GM18951 (cell line): ENCODE measurements at regions not wholly inside any gene's neighbourhood (a gene's known extent, or its start where the extent isn't known, plus 50 kb on each side); places are given as distances from the start of the nearest gene placed in this dataset.

Experiments
- POLR2A ChIP-seq: IDR thresholded peaks from 4 replicates; pipeline ENCODE4 v1.6.1; 2011; ENCODE audit warnings: mild to moderate bottlenecking; ENCODE audit not compliant: insufficient read length, insufficient read depth; ENCODE audit errors: extremely low read depth
- in situ Hi-C: fragments of 300-500 bp; cut with MboI; formaldehyde crosslinking; loops from one replicate; pipeline ENCODE4 v1.12.0; 2022; ENCODE audit warnings: low sequenced_read_pairs, mixed read lengths, inconsistent platforms; ENCODE audit not compliant: unreplicated experiment

DNA sequence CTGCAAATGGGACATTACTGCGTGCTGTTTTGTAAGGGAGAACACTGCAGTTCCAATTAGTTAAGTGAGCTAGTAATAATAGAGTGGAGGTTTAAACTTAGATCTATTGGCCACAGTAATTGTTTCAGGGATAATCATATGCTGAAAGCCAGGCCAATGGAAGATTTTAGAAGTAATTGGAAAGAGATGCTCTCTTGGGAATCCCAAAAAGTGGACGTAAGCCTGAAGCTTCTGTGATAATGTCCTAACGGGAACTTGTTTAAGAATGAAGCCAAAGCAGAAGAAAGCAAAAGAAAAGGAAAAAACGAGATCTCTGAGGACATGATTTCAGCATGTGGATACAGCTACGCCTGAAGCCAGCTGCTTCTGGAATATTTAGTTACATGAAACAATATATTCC lies 594.6 kb downstream of the SLC4A3 start:
- in situ Hi-C loops = no loop called here
- no peak for TF ChIP-seq POLR2A

DNA sequence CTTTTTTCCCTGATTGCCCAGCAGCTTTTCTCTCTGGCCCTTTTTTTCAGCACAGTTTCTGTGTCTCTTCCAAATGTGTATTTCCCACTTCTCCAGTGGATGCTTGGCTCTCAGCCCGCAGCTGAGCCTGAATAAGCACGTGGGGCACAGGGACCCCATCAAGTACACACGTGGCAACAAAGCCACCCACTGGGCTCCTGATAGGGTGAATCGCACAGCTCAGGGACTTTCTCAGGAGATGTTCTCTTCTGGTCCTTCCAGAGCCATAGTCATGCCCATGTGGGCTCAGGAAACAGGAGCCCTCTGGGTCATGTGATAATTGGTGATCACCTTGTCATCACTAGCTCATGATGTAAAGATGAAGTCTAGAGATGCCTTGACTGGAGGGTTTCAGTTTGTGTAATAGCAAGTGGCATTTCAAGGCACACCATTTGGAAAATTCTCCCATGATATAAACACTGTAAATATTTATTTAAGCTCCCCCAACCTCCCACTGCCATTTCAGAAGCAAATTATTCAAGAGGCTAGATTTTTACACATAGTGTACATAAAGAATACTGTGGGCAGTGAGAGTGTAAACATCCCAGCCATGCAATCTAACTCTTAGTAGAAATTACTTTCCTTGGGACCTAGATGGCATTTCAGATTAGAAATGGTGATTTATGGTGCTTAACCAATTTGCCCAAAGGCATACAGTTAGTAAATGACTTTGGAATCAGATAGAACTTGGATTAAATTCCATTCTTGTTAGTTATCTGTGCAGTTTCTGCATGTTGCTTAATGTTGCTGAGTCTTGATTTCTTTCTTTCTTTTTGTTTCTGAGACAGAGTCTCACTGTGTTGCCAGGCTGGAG lies 597.5 kb downstream of the SLC4A3 start:
- no peak for TF ChIP-seq POLR2A
- in situ Hi-C loops = no loop called here

GRCh38 chr2:220226076-220226475 lies 598.6 kb downstream of the SLC4A3 start:
- in situ Hi-C loops = no loop called here
- TF ChIP-seq POLR2A = no peak

- in situ Hi-C loops = no loop called here
- no peak for TF ChIP-seq POLR2A
These were observed 599.1 kb downstream of the SLC4A3 start for GRCh38 chr2:220226546-220226945.

- in situ Hi-C loops = no loop called here
These were observed 600.0 kb downstream of the SLC4A3 start for GRCh38 chr2:220227266-220227920.

GRCh38 chr2:220228310-220229006 lies 601.0 kb downstream of the SLC4A3 start:
- no peak for TF ChIP-seq POLR2A
- in situ Hi-C loops = no loop called here

More at GRCh38 chr2:220227266-220227920, 600.0 kb downstream of the SLC4A3 start:
- no peak for TF ChIP-seq POLR2A

DNA sequence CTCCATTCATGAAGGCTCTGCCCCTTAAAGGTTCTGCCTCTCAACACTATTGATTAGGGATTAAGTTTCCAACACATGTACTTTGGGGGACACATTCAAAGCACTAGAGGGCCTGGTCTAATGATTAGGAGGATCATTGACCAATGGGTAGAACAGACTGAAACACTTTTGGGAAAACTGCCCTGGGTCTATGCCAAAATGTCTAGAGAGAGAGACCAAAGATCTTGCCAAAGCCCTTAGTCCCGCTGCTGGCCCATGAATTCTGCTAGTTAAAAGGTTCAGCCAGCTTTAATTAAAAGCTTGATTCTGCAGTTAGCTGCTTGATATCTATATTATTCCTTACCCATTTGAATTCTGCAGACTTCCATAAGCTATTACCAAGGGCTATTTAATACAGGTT lies 613.2 kb downstream of the SLC4A3 start:
- in situ Hi-C loops = no loop called here

GRCh38 chr2:220241423-220241822 lies 614.0 kb downstream of the SLC4A3 start:
- TF ChIP-seq POLR2A = no peak
- in situ Hi-C loops = no loop called here

More for the DNA sequence above, 613.2 kb downstream of the SLC4A3 start:
- no peak for TF ChIP-seq POLR2A

DNA sequence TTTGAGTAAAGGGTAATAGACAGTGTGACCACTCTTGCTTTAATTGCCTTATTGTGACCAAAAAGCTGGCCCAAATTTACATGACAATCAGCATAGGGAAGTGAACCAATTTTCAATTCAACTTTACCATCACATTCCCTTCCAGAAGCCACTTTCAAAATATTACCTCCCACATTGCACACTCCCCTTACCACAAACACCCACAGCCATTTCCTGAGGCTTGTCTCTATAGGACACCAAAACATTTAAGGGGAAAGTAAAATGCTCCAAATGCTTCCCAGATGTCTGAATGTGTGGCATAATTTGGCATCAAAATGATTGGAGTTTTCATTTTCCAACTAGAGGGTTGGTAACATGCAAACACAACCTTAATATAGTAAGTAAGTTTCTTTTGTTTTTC lies 616.1 kb downstream of the SLC4A3 start:
- TF ChIP-seq POLR2A = no peak
- in situ Hi-C loops = no loop called here

- TF ChIP-seq POLR2A = no peak
- in situ Hi-C loops = no loop called here
These were observed 619.0 kb downstream of the SLC4A3 start for GRCh38 chr2:220246386-220246785.

- in situ Hi-C loops = no loop called here
- TF ChIP-seq POLR2A = no peak
These were observed 620.3 kb downstream of the SLC4A3 start for GRCh38 chr2:220247588-220248350.

- in situ Hi-C loops = no loop called here
- no peak for TF ChIP-seq POLR2A
These were observed 632.2 kb downstream of the SLC4A3 start for GRCh38 chr2:220259662-220260061.

DNA sequence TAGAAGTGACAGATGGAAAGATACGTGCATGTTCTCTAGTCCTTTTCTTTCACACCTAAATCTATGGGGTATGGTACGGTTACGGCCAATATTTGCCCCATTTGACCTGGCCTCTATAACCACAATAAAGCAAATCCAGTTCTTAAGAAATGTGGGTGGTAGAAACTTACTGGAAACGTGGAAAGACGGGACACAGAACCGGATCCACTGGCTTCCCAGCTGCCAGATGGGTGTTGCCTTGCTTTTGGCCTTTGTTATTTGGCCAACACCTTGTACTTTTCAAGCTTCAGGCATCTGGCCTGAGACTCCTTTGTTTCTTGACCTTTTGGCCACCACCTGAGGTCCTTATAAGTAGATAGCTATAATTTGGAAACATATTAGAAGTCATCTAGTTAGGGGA lies 635.9 kb downstream of the SLC4A3 start:
- TF ChIP-seq POLR2A = no peak
- in situ Hi-C loops = no loop called here
